ENCODE measurements at regions not wholly inside any gene's neighbourhood (a gene's known extent, or its start where the extent isn't known, plus 50 kb on each side); places are given as distances from the start of the nearest gene placed in this dataset.

- no peak overlapping the region for H3K4me3 ChIP-seq (ENCODE audit: low read depth, low read length)
- TF ChIP-seq MAX (IDR thresholded peaks at IDR 0.05; ENCODE audit: low read depth, low read length), result no peak
- no peak for TF ChIP-seq POLR2A (IDR thresholded peaks at IDR 0.05; ENCODE audit: extremely low read depth, insufficient read length)
- no peak for TF ChIP-seq MYC (IDR thresholded peaks at IDR 0.05; ENCODE audit: low read depth, low read length)
- no peak for TF ChIP-seq CTCF (IDR thresholded peaks at IDR 0.05; ENCODE audit: low read depth, low read length)
- no peak for DNase-seq (ENCODE audit: low read depth)
Observed at GRCh38 chr12:115176741-115177400, 492.9 kb upstream of the TBX3 start.

- no peak for DNase-seq (ENCODE audit: low read depth)
- TF ChIP-seq MYC (IDR thresholded peaks at IDR 0.05; ENCODE audit: low read depth, low read length) (no peak), MAX (IDR thresholded peaks at IDR 0.05; ENCODE audit: low read depth, low read length) (no peak), CTCF (IDR thresholded peaks at IDR 0.05; ENCODE audit: low read depth, low read length) (no peak), POLR2A (IDR thresholded peaks at IDR 0.05; ENCODE audit: extremely low read depth, insufficient read length) (no peak)
- no peak overlapping the region for H3K4me3 ChIP-seq (ENCODE audit: low read depth, low read length)
Observed at GRCh38 chr12:115174920-115175319, 490.9 kb upstream of the TBX3 start.

- no peak overlapping the region for H3K4me3 ChIP-seq (ENCODE audit: low read depth, low read length)
- DNase-seq (ENCODE audit: low read depth), result no peak
Observed at GRCh38 chr12:115172521-115172920, 488.5 kb upstream of the TBX3 start.

GRCh38 chr12:115169981-115170380, 486.0 kb upstream of the TBX3 start:
- no peak for DNase-seq (ENCODE audit: low read depth)
- TF ChIP-seq CTCF (IDR thresholded peaks at IDR 0.05; ENCODE audit: low read depth, low read length) (no peak), MAX (IDR thresholded peaks at IDR 0.05; ENCODE audit: low read depth, low read length) (no peak)

More at GRCh38 chr12:115172521-115172920, 488.5 kb upstream of the TBX3 start:
- TF ChIP-seq MAX (IDR thresholded peaks at IDR 0.05; ENCODE audit: low read depth, low read length) (no peak), POLR2A (IDR thresholded peaks at IDR 0.05; ENCODE audit: extremely low read depth, insufficient read length) (no peak), CTCF (IDR thresholded peaks at IDR 0.05; ENCODE audit: low read depth, low read length) (no peak), MYC (IDR thresholded peaks at IDR 0.05; ENCODE audit: low read depth, low read length) (no peak)

GRCh38 chr12:115166698-115167315, 482.8 kb upstream of the TBX3 start:
- H3K4me3 ChIP-seq (ENCODE audit: low read depth, low read length), result no peak overlapping the region
- DNase-seq (ENCODE audit: low read depth), result no peak
- TF ChIP-seq MAX (IDR thresholded peaks at IDR 0.05; ENCODE audit: low read depth, low read length), result no peak
- TF ChIP-seq POLR2A (IDR thresholded peaks at IDR 0.05; ENCODE audit: extremely low read depth, insufficient read length), result no peak
- TF ChIP-seq MYC (IDR thresholded peaks at IDR 0.05; ENCODE audit: low read depth, low read length), result no peak
- no peak for TF ChIP-seq CTCF (IDR thresholded peaks at IDR 0.05; ENCODE audit: low read depth, low read length)

More at GRCh38 chr12:115169981-115170380, 486.0 kb upstream of the TBX3 start:
- no peak overlapping the region for H3K4me3 ChIP-seq (ENCODE audit: low read depth, low read length)
